Fibroblast of pulmonary artery (primary cell): ENCODE measurements at regions not wholly inside any gene's neighbourhood (a gene's known extent, or its start where the extent isn't known, plus 50 kb on each side); places are given as distances from the start of the nearest gene placed in this dataset.

Experiments used
- DNase-seq: peaks from one replicate; pipeline ENCODE4 v3.0.0-alpha.2; 2010; ENCODE audit warnings: low read depth
- H3K4me3 ChIP-seq: replicated peaks from 2 replicates; pipeline ENCODE4 v1.5.1; 2011; ENCODE audit warnings: low read depth, mild to moderate bottlenecking, control low read depth, low read length, moderate library complexity
- CTCF ChIP-seq: IDR thresholded peaks from 2 replicates; pipeline ENCODE4 v1.5.1; 2011; ENCODE audit warnings: mild to moderate bottlenecking, control low read depth, low read length, inconsistent platforms; ENCODE audit errors: missing control alignments

- no peak for TF ChIP-seq CTCF
- DNase-seq: no peak
- H3K4me3 ChIP-seq: no peak overlapping the region
These were observed 144.6 kb upstream of the ZPLD1 start for GRCh38 chr3:102290241-102290640.

DNA sequence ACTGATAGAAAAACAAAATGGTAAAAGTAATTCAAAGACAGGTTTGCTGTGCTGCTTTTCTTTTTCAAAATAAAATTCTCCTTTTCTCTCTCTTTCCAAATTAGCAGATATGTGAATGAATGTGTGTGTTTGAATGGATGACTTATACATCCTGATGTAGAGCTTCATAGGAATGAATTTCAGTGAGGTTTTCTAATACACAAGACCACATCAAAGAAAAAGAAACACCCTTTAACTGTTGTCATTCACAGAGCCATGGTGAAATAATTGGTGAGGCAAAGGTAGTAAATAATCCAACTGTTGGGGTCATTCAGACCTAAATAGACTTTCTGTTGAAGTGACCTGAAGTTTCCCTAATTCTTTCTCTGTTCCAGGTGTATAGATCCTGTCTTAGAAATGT is 139.1 kb upstream of the ZPLD1 start:
- TF ChIP-seq CTCF: no peak
- no peak overlapping the region for H3K4me3 ChIP-seq
- no peak for DNase-seq

DNA sequence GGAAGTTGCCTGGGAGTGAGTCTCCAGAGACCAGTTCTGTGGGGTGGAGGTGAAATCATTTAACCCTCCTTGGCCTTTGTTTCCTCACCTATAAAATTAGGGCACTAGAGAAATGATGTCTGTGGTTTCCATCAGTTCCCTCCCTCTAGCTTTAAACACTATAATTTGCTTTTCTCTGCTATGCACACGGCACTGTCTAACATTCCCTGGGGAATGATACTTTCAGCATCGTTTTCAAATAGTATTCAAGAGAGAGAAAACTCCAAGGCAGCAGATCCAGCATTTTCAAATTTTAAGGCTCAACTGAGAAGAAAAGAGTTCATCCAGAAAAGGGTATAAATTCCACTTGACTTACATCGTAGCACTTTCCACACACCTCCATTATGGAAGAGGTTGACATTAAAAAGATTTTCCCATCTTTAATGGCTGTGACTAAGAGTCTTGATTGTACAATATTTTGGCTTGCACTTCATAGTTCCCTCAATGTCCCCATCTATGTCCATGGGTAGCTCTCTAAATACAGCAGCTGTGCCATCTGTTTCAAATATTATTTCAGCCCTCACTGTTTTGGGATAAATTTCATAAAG is 137.7 kb upstream of the ZPLD1 start:
- DNase-seq: no peak
- H3K4me3 ChIP-seq: no peak overlapping the region
- TF ChIP-seq CTCF: no peak

GRCh38 chr3:102299125-102299877 is 135.5 kb upstream of the ZPLD1 start:
- no peak for DNase-seq
- TF ChIP-seq CTCF: no peak

DNA sequence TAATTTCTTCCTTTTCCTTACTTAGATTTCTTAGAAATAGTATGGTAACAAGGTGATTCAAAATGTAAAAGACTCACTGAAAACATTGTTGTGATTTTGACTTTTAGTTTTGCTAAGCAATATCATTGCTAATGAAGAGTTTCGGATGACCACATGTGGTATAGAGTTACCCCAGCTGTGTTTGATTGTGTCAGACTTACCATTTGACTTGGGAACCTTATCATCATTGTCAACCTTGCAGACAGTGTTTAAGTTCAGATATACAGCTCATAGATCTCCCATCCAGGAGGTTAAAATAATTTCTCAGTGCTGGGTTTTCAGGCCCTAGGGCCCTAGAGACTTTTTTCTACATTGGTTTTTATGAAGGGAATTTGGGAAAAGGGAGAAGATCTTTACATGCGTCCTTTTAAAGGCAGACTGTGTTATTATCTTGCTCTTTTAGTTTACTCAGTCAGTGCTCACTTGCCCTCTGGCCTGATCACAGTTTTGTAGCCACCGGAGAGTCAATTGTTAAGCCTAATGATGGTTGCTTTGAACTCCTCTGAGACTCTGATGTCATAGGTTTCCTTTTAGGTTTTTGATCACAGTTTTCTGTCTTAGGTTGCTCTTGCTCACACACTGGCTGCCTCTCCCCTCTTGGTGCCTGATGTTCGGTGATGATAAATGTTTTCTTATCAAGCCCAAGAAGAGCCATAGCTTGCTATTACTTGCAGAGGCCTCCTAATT is 133.5 kb upstream of the ZPLD1 start:
- DNase-seq: no peak
- no peak overlapping the region for H3K4me3 ChIP-seq
- no peak for TF ChIP-seq CTCF

More at GRCh38 chr3:102299125-102299877, 135.5 kb upstream of the ZPLD1 start:
- H3K4me3 ChIP-seq: no peak overlapping the region

- no peak overlapping the region for H3K4me3 ChIP-seq
- TF ChIP-seq CTCF: no peak
- DNase-seq: no peak
These were observed 132.8 kb upstream of the ZPLD1 start for GRCh38 chr3:102302020-102302419.
